ENCODE measurements at regions not wholly inside any gene's neighbourhood (a gene's known extent, or its start where the extent isn't known, plus 50 kb on each side); places are given as distances from the start of the nearest gene placed in this dataset.
"Not testable (repeated sequence)": the region's sequence is repeated elsewhere in the genome, so short reads cannot be mapped to it uniquely, and the experiment has no call there.

GRCh38 chr2:153420394-153420793 lies 58.2 kb downstream of the RPRM start:
- DNase-seq = no peak

GRCh38 chr2:153417077-153417476 lies 61.5 kb downstream of the RPRM start:
- DNase-seq = no peak

- no peak for DNase-seq
Observed at GRCh38 chr2:153416071-153416470, 62.5 kb downstream of the RPRM start.

- DNase-seq = no peak
Observed at GRCh38 chr2:153408710-153409385, 69.7 kb downstream of the RPRM start.

GRCh38 chr2:153405196-153405595 lies 73.4 kb downstream of the RPRM start:
- DNase-seq = no peak

- no peak for DNase-seq
Observed at GRCh38 chr2:153404792-153405191, 73.8 kb downstream of the RPRM start.

GRCh38 chr2:153403940-153404339 lies 74.6 kb downstream of the RPRM start:
- DNase-seq = no peak

- not testable (repeated sequence) for DNase-seq
Observed at GRCh38 chr2:153403352-153403751, 75.2 kb downstream of the RPRM start.

- no peak for DNase-seq
Observed at GRCh38 chr2:153394686-153395085, 83.9 kb downstream of the RPRM start.

- no peak for DNase-seq
Observed at GRCh38 chr2:153394247-153394646, 84.3 kb downstream of the RPRM start.

GRCh38 chr2:153393518-153393917 lies 85.0 kb downstream of the RPRM start:
- DNase-seq = no peak

GRCh38 chr2:153391131-153391530 lies 87.4 kb downstream of the RPRM start:
- DNase-seq = no peak

GRCh38 chr2:153388246-153388645 lies 90.3 kb downstream of the RPRM start:
- DNase-seq = no peak

- DNase-seq = no peak
Observed at GRCh38 chr2:153387203-153387602, 91.4 kb downstream of the RPRM start.

GRCh38 chr2:153386481-153386897 lies 92.1 kb downstream of the RPRM start:
- DNase-seq = no peak

GRCh38 chr2:153373510-153374279 lies 104.9 kb downstream of the RPRM start:
- no peak for DNase-seq

- no peak for DNase-seq
Observed at GRCh38 chr2:153360239-153360638, 118.3 kb downstream of the RPRM start.

- no peak for DNase-seq
Observed at GRCh38 chr2:153354377-153354776, 124.2 kb downstream of the RPRM start.

- DNase-seq = no peak
Observed at GRCh38 chr2:153349603-153350002, 129.0 kb downstream of the RPRM start.

- no peak for DNase-seq
Observed at GRCh38 chr2:153347818-153348495, 130.6 kb downstream of the RPRM start.

- DNase-seq = no peak
Observed at GRCh38 chr2:153320879-153321278, 157.7 kb downstream of the RPRM start.

GRCh38 chr2:153311432-153311831 lies 167.1 kb downstream of the RPRM start:
- no peak for DNase-seq

GRCh38 chr2:153308466-153308865 lies 170.1 kb downstream of the RPRM start:
- DNase-seq = no peak

- no peak for DNase-seq
Observed at GRCh38 chr2:153307223-153307622, 171.3 kb downstream of the RPRM start.
